Peyer's patch (tissue), 4 donors: ENCODE measurements at regions not wholly inside any gene's neighbourhood (a gene's known extent, or its start where the extent isn't known, plus 50 kb on each side); places are given as distances from the start of the nearest gene placed in this dataset.

ENCODE experiments used
- DNase-seq, 3 donors: peaks; one replicate each; pipeline ENCODE4 v3.0.0-alpha.2; 2017 to 2019
- H3K27ac ChIP-seq, 4 donors: fragments of 200-600 bp; sonication (generic); one replicate each; pipeline ENCODE4 v1.5.1; 2016 to 2019
- H3K27me3 ChIP-seq, 2 donors: fragments of 200-600 bp; sonication (generic); one replicate each; pipeline ENCODE4 v1.5.1; 2019
- H3K36me3 ChIP-seq, 3 donors: fragments of 200-600 bp; sonication (generic); one replicate each; pipeline ENCODE4 v1.5.1; 2016 to 2019
- H3K4me1 ChIP-seq, 4 donors: fragments of 200-600 bp; sonication (generic); one replicate each; pipeline ENCODE4 v1.5.1; 2016 to 2019
- H3K4me3 ChIP-seq, 4 donors: fragments of 200-600 bp; sonication (generic); 1 replicate in 3 of 4; 2 replicates in 1 of 4; pipeline ENCODE4 v1.5.1; 2016 to 2019; ENCODE audit warnings: mild to moderate bottlenecking in 1 of 4
- H3K9me3 ChIP-seq, 4 donors: fragments of 200-600 bp; sonication (generic); one replicate each; pipeline ENCODE4 v1.5.1; 2016 to 2019; ENCODE audit warnings: mild to moderate bottlenecking in 1 of 4
- CTCF ChIP-seq, 6 experiments: fragments of 450-650 bp in 4 of 6; fragments of 200-600 bp in 2 of 6; sonication (generic) in 1 of 6; IDR thresholded peaks; one replicate each; pipeline ENCODE4 v1.5.1; 2017 to 2019; ENCODE audit warnings: antibody characterized with exemption in 6 of 6, mild to moderate bottlenecking in 3 of 6, moderate library complexity in 1 of 6
- POLR2A ChIP-seq, 2 donors: fragments of 450-650 bp; IDR thresholded peaks; one replicate each; pipeline ENCODE4 v1.5.1; 2017; ENCODE audit warnings: antibody characterized with exemption in 2 of 2, mild to moderate bottlenecking in 2 of 2, moderate library complexity in 2 of 2

GRCh38 chr5:145598983-145599382 lies 236.2 kb downstream of the PRELID2 start:
- Histone ChIP-seq H3K36me3 (no peaks in the 10 kb centered on the region), H3K27me3 (no peaks in the 10 kb centered on the region), H3K4me1 (no peaks in the 10 kb centered on the region), H3K9me3 (no peaks in the 10 kb centered on the region), H3K27ac (no peak overlapping the region), H3K4me3 (no peak overlapping the region)
- TF ChIP-seq POLR2A (IDR thresholded peaks at IDR 0.05) (no peak), CTCF (IDR thresholded peaks at IDR 0.05) (no peak)
- DNase-seq = no peak

GRCh38 chr5:145598184-145598583 lies 237.0 kb downstream of the PRELID2 start:
- Histone ChIP-seq H3K27ac (no peak overlapping the region), H3K9me3 (no peaks in the 10 kb centered on the region), H3K36me3 (no peaks in the 10 kb centered on the region), H3K4me3 (no peak overlapping the region), H3K27me3 (no peaks in the 10 kb centered on the region), H3K4me1 (no peaks in the 10 kb centered on the region)
- TF ChIP-seq CTCF (IDR thresholded peaks at IDR 0.05) (no peak), POLR2A (IDR thresholded peaks at IDR 0.05) (no peak)
- DNase-seq = no peak

- DNase-seq = no peak
- Histone ChIP-seq H3K9me3 (no peaks in the 10 kb centered on the region), H3K4me3 (no peak overlapping the region), H3K4me1 (peaks cover 0 to 6% (median 0%) of the 10 kb centered on the region in 4 donors), H3K27me3 (no peaks in the 10 kb centered on the region), H3K36me3 (no peaks in the 10 kb centered on the region), H3K27ac (no peak overlapping the region)
- TF ChIP-seq POLR2A (IDR thresholded peaks at IDR 0.05) (no peak), CTCF (IDR thresholded peaks at IDR 0.05) (no peak)
These were observed 243.6 kb downstream of the PRELID2 start for GRCh38 chr5:145591578-145591977.

GRCh38 chr5:145589063-145589462 lies 246.1 kb downstream of the PRELID2 start:
- TF ChIP-seq CTCF (IDR thresholded peaks at IDR 0.05) (no peak), POLR2A (IDR thresholded peaks at IDR 0.05) (no peak)
- DNase-seq = no peak
- H3K27ac ChIP-seq = no peak overlapping the region
- no peaks in the 10 kb centered on the region for H3K9me3 ChIP-seq
- peaks cover 0 to 12% (median 0%) of the 10 kb centered on the region in 4 donors for H3K4me1 ChIP-seq
- no peak overlapping the region for H3K4me3 ChIP-seq
- no peaks in the 10 kb centered on the region for H3K27me3 ChIP-seq
- no peaks in the 10 kb centered on the region for H3K36me3 ChIP-seq

- no peaks in the 10 kb centered on the region for H3K9me3 ChIP-seq
- TF ChIP-seq CTCF (IDR thresholded peaks at IDR 0.05) (no peak), POLR2A (IDR thresholded peaks at IDR 0.05) (no peak)
- no peak for DNase-seq
- H3K27ac ChIP-seq = no peak overlapping the region
- H3K4me1 ChIP-seq = peaks cover 0 to 12% (median 0%) of the 10 kb centered on the region in 4 donors
- no peak overlapping the region for H3K4me3 ChIP-seq
- H3K27me3 ChIP-seq = no peaks in the 10 kb centered on the region
- no peaks in the 10 kb centered on the region for H3K36me3 ChIP-seq
These were observed 246.6 kb downstream of the PRELID2 start for GRCh38 chr5:145588558-145588957.

- DNase-seq = no peak
- Histone ChIP-seq H3K27ac (no peak overlapping the region), H3K9me3 (no peaks in the 10 kb centered on the region), H3K27me3 (no peaks in the 10 kb centered on the region), H3K4me1 (peaks cover 0 to 12% (median 0%) of the 10 kb centered on the region in 4 donors), H3K36me3 (no peaks in the 10 kb centered on the region), H3K4me3 (no peak overlapping the region)
- no peak for TF ChIP-seq POLR2A (IDR thresholded peaks at IDR 0.05)
- no peak for TF ChIP-seq CTCF (IDR thresholded peaks at IDR 0.05)
These were observed 247.0 kb downstream of the PRELID2 start for GRCh38 chr5:145588113-145588512.
